GM12873 (cell line): ENCODE measurements at regions not wholly inside any gene's neighbourhood (a gene's known extent, or its start where the extent isn't known, plus 50 kb on each side); places are given as distances from the start of the nearest gene placed in this dataset.

Source experiments
- TF ChIP-seq, protein P1 (sequence below): IDR thresholded peaks from 2 replicates; pipeline ENCODE4 v1.5.1; 2012; ENCODE audit warnings: low read depth, mild to moderate bottlenecking, moderate library complexity, low read length, control low read depth; ENCODE audit not compliant: insufficient read depth; ENCODE audit errors: missing control alignments

DNA sequence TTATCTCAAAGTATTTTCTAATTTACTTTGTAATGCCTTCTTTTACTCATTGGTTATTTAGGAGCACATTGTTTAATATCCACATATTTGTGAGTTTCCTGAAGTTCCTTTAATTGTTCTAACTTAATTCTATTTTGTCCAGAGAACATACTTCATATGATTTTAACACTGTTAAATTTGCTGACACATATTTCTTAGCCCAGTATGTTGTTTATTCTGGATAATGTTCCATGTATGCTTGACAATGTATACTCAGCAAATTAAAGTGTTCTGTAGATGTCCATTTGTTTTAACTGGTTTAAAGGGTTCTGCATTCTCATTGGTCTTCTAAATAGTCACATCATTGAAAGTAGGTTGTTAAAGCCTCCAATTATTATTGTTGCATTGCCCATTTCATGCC, 643.7 kb upstream of the NR5A2 start:
- TF ChIP-seq, protein P1, sequence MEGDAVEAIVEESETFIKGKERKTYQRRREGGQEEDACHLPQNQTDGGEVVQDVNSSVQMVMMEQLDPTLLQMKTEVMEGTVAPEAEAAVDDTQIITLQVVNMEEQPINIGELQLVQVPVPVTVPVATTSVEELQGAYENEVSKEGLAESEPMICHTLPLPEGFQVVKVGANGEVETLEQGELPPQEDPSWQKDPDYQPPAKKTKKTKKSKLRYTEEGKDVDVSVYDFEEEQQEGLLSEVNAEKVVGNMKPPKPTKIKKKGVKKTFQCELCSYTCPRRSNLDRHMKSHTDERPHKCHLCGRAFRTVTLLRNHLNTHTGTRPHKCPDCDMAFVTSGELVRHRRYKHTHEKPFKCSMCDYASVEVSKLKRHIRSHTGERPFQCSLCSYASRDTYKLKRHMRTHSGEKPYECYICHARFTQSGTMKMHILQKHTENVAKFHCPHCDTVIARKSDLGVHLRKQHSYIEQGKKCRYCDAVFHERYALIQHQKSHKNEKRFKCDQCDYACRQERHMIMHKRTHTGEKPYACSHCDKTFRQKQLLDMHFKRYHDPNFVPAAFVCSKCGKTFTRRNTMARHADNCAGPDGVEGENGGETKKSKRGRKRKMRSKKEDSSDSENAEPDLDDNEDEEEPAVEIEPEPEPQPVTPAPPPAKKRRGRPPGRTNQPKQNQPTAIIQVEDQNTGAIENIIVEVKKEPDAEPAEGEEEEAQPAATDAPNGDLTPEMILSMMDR, result no peak

DNA sequence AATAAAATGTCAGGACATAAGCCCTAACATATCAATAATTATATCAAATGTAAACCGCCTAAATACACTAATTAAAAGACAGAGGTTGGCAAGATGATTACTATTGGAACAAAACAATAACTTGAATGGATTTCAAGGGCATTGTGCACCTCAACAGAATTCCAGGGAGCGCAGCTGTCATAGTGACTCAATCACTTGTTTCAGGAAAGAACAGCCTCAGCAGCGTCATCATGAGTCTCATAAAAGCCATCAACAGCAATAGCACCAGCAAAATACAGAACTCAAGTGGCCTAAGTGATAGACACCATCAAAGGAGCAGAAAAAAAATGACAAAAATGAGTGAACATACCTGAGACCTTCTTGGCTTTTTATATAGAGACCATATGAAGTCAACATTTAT, 632.7 kb upstream of the NR5A2 start:
- TF ChIP-seq, protein P1, result no peak

DNA sequence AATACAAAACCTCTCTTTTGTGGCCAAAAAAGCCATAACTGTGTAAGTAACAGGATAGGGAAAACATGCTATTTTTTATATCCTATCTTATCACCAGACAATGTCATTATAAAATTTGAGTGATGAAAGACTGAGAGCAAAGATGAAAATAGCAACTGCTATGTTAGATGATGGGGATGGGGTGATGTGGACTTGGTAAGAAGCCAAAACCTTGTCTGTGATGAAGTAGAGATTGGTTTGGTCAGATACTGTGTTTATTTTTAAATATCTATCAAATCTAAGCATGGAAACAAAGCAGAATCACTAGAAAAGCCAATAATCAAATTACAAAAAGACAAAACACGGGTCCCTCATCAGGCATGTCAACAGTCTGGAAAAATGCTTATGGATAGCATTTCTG, 631.1 kb upstream of the NR5A2 start:
- TF ChIP-seq, protein P1, result no peak

DNA sequence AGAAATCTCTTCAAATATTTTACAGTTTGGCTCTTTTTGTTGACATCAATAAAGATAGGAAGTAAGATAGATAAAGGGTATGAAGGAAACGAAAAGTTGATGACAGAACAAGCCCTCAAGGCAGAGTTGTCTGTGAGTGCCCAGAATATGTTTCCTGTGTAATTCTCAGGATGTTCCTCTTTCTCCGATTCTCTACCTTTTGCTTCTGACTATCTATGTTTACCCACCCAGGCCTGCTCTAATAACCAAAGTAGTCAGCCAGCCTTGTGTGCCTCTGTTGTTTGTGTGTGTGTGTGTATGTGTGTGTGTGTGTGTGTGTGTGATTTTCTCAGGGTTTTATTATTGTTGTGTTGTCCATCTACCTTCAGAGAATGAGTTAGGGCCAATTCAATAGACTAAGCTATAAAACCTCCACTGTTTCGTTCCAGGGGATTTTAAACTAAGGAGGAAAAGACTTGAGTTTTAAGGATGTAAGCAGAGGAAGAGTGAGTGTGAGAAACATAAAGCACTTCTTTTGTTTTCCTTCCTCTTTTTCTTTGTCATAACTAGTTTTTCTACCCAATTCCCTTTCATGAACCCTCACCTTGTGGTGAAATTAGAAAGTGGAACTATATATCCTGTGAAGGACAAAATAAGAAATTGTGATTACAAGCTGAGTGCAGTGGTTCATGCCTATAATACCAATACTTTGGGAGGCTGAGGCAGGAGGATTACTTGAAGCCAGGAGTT, 627.4 kb upstream of the NR5A2 start:
- TF ChIP-seq, protein P1, result peak; percentile 31

DNA sequence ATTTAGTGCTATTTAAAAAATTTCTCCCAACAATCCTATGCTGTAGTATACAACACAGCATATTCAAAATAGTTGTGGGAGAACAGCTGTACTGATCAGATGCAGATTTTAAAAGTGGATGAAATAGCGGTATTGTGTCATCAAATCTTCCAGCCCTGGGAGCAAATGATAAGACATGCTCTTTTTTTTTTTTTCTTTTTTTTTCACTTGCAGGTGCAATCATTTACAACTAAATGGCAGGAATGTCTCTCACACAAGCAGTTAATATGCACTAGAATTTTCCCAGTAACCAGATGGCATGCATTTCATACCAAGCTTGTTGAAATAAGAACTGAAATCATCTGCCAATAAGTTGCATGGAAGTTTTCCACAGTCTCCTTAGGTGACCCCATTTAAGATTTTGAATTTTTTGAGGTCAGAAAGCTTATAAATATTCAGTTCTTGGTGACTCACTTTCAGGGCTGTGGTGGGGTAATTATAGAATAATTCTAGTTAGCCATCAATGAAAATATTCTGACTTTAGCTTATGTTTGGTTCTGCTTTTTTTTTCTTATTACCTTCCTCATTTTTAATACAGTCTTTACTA, 623.9 kb upstream of the NR5A2 start:
- TF ChIP-seq, protein P1, result no peak

DNA sequence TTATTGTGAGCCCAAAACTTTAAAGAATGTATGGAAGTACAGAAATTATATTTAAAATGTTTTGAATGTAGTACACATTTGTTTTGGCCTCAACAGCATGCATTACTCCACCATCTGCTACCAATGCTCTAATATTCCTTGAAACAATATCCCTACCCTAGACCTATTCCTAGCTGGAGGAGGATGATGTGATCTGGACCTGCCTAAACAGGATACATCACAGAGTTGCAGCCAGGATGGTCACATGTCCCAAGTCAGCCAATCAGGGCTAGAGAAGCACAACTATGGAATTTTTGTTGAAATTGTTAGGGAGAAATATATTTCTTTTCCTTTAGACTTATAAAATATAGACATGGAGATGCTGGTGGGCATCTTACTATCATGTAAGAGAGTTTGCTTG, 623.3 kb upstream of the NR5A2 start:
- TF ChIP-seq, protein P1, result no peak

DNA sequence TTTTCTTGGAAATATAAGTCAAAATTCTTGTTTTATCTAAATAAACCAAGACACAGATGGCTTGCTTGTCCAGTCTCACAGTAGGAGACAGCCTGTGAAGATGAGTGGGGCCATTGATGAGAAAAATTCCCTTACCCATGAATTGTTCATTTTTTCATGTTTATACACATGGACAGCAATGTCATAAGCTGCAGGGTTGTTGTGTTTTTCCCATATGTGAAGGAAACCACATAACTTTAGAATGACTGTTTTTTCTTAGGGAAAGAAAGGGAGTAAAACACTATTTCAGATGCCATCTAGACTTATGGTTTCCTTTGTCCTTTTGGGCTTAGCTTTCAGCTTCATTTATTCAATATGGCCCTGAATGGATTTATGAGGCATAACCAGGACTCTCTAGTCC, 622.5 kb upstream of the NR5A2 start:
- TF ChIP-seq, protein P1, result no peak
